ENCODE measurements at regions not wholly inside any gene's neighbourhood (a gene's known extent, or its start where the extent isn't known, plus 50 kb on each side); places are given as distances from the start of the nearest gene placed in this dataset.

- no peak for DNase-seq (ENCODE audit: low read depth in 2 of 2)
Measured at GRCh38 chr9:135308821-135309762, 170.5 kb upstream of the PPP1R26 start.

GRCh38 chr9:135309763-135310125 lies 169.8 kb upstream of the PPP1R26 start:
- no peak for DNase-seq (ENCODE audit: low read depth in 2 of 2)

GRCh38 chr9:135310134-135310533 lies 169.4 kb upstream of the PPP1R26 start:
- no peak for DNase-seq (ENCODE audit: low read depth in 2 of 2)

- no peak for DNase-seq (ENCODE audit: low read depth in 2 of 2)
Measured at GRCh38 chr9:135315572-135315971, 164.0 kb upstream of the PPP1R26 start.

GRCh38 chr9:135320331-135320730 lies 159.3 kb upstream of the PPP1R26 start:
- no peak for DNase-seq (ENCODE audit: low read depth in 2 of 2)

- DNase-seq (ENCODE audit: low read depth in 2 of 2) = no peak
Measured at GRCh38 chr9:135320943-135321342, 158.6 kb upstream of the PPP1R26 start.

GRCh38 chr9:135321580-135321979 lies 158.0 kb upstream of the PPP1R26 start:
- DNase-seq (ENCODE audit: low read depth in 2 of 2) = no peak

GRCh38 chr9:135324329-135324728 lies 155.3 kb upstream of the PPP1R26 start:
- DNase-seq (ENCODE audit: low read depth in 2 of 2) = no peak

GRCh38 chr9:135326141-135326540 lies 153.4 kb upstream of the PPP1R26 start:
- no peak for DNase-seq (ENCODE audit: low read depth in 2 of 2)

- DNase-seq (ENCODE audit: low read depth in 2 of 2) = no peak
Measured at GRCh38 chr9:135326633-135327152, 152.9 kb upstream of the PPP1R26 start.

- no peak for DNase-seq (ENCODE audit: low read depth in 2 of 2)
Measured at GRCh38 chr9:135328485-135329417, 150.8 kb upstream of the PPP1R26 start.

GRCh38 chr9:135329571-135330306 lies 149.8 kb upstream of the PPP1R26 start:
- DNase-seq (ENCODE audit: low read depth in 2 of 2) = no peak

- no peak for DNase-seq (ENCODE audit: low read depth in 2 of 2)
Measured at GRCh38 chr9:135330307-135330631, 149.3 kb upstream of the PPP1R26 start.

GRCh38 chr9:135330685-135331590 lies 148.6 kb upstream of the PPP1R26 start:
- no peak for DNase-seq (ENCODE audit: low read depth in 2 of 2)

- no peak for DNase-seq (ENCODE audit: low read depth in 2 of 2)
Measured at GRCh38 chr9:135332516-135332915, 147.1 kb upstream of the PPP1R26 start.

GRCh38 chr9:135332979-135333748 lies 146.4 kb upstream of the PPP1R26 start:
- DNase-seq (ENCODE audit: low read depth in 2 of 2) = no peak

- DNase-seq (ENCODE audit: low read depth in 2 of 2) = no peak
Measured at GRCh38 chr9:135334953-135335460, 144.6 kb upstream of the PPP1R26 start.

- no peak for DNase-seq (ENCODE audit: low read depth in 2 of 2)
Measured at GRCh38 chr9:135335691-135336181, 143.8 kb upstream of the PPP1R26 start.

- DNase-seq (ENCODE audit: low read depth in 2 of 2) = no peak
Measured at GRCh38 chr9:135336722-135337527, 142.7 kb upstream of the PPP1R26 start.

Measured in stimulated activated CD8-positive, alpha-beta memory T cell treated with anti-CD3 and anti-CD28 coated beads, Interleukin-15, amount 100 ng/mL, for 48 hours (primary cell).